ENCODE measurements at regions not wholly inside any gene's neighbourhood (a gene's known extent, or its start where the extent isn't known, plus 50 kb on each side); places are given as distances from the start of the nearest gene placed in this dataset.

- DNase-seq (ENCODE audit: low read depth in 2 of 3, low spot score in 1 of 3), result no peak
Measured at GRCh38 chr7:422191-422885, 97.3 kb downstream of the PDGFA start.

GRCh38 chr7:422886-423225, 96.8 kb downstream of the PDGFA start:
- DNase-seq (ENCODE audit: low read depth in 2 of 3, low spot score in 1 of 3), result no peak

GRCh38 chr7:423312-424260, 96.1 kb downstream of the PDGFA start:
- no peak for DNase-seq (ENCODE audit: low read depth in 2 of 3, low spot score in 1 of 3)

GRCh38 chr7:424301-424935, 95.2 kb downstream of the PDGFA start:
- DNase-seq (ENCODE audit: low read depth in 2 of 3, low spot score in 1 of 3), result no peak

- DNase-seq (ENCODE audit: low read depth in 2 of 3, low spot score in 1 of 3), result no peak
Measured at GRCh38 chr7:424961-425793, 94.5 kb downstream of the PDGFA start.

GRCh38 chr7:425794-426188, 93.9 kb downstream of the PDGFA start:
- no peak for DNase-seq (ENCODE audit: low read depth in 2 of 3, low spot score in 1 of 3)

- no peak for DNase-seq (ENCODE audit: low read depth in 2 of 3, low spot score in 1 of 3)
Measured at GRCh38 chr7:426510-426909, 93.1 kb downstream of the PDGFA start.

- DNase-seq (ENCODE audit: low read depth in 2 of 3, low spot score in 1 of 3), result no peak
Measured at GRCh38 chr7:427506-428103, 92.0 kb downstream of the PDGFA start.

GRCh38 chr7:428387-428786, 91.3 kb downstream of the PDGFA start:
- DNase-seq (ENCODE audit: low read depth in 2 of 3, low spot score in 1 of 3), result no peak

GRCh38 chr7:428927-429827, 90.5 kb downstream of the PDGFA start:
- DNase-seq (ENCODE audit: low read depth in 2 of 3, low spot score in 1 of 3), result no peak

GRCh38 chr7:429828-430180, 89.8 kb downstream of the PDGFA start:
- no peak for DNase-seq (ENCODE audit: low read depth in 2 of 3, low spot score in 1 of 3)

- no peak for DNase-seq (ENCODE audit: low read depth in 2 of 3, low spot score in 1 of 3)
Measured at GRCh38 chr7:431041-431440, 88.6 kb downstream of the PDGFA start.

- no peak for DNase-seq (ENCODE audit: low read depth in 2 of 3, low spot score in 1 of 3)
Measured at GRCh38 chr7:431658-432111, 88.0 kb downstream of the PDGFA start.

- no peak for DNase-seq (ENCODE audit: low read depth in 2 of 3, low spot score in 1 of 3)
Measured at GRCh38 chr7:432256-432655, 87.4 kb downstream of the PDGFA start.

GRCh38 chr7:432933-433332, 86.7 kb downstream of the PDGFA start:
- DNase-seq (ENCODE audit: low read depth in 2 of 3, low spot score in 1 of 3), result no peak

GRCh38 chr7:433558-433957, 86.1 kb downstream of the PDGFA start:
- no peak for DNase-seq (ENCODE audit: low read depth in 2 of 3, low spot score in 1 of 3)

GRCh38 chr7:434891-435629, 84.6 kb downstream of the PDGFA start:
- DNase-seq (ENCODE audit: low read depth in 2 of 3, low spot score in 1 of 3), result no peak

GRCh38 chr7:435630-436366, 83.8 kb downstream of the PDGFA start:
- DNase-seq (ENCODE audit: low read depth in 2 of 3, low spot score in 1 of 3), result no peak

Measured in stimulated activated CD4-positive, alpha-beta T cell treated with anti-CD3 and anti-CD28 coated beads, Interleukin-12 subunit alpha, Interleukin-12 subunit beta, amount 100 ng/mL, for 48 hours (primary cell).